Suprapubic skin (tissue), 3 donors: ENCODE measurements at regions not wholly inside any gene's neighbourhood (a gene's known extent, or its start where the extent isn't known, plus 50 kb on each side); places are given as distances from the start of the nearest gene placed in this dataset.

ENCODE experiments used
- EP300 ChIP-seq: sonication (generic); formaldehyde crosslinking; IDR thresholded peaks from one replicate; pipeline ENCODE4 v1.6.1; 2017; ENCODE audit warnings: antibody characterized with exemption
- POLR2A ChIP-seq, 2 donors: fragments of 450-650 bp; IDR thresholded peaks; one replicate each; pipeline ENCODE4 v1.6.1; 2017; ENCODE audit warnings: antibody characterized with exemption in 2 of 2, mild to moderate bottlenecking in 2 of 2, moderate library complexity in 2 of 2
- TF ChIP-seq, protein P1 (sequence below), 2 donors: fragments of 200-600 bp in 1 of 2; fragments of 450-650 bp in 1 of 2; sonication (generic) in 1 of 2; IDR thresholded peaks; one replicate each; pipeline ENCODE4 v1.5.1; 2016 to 2019; ENCODE audit warnings: antibody characterized with exemption in 2 of 2, mild to moderate bottlenecking in 1 of 2, moderate library complexity in 1 of 2

DNA sequence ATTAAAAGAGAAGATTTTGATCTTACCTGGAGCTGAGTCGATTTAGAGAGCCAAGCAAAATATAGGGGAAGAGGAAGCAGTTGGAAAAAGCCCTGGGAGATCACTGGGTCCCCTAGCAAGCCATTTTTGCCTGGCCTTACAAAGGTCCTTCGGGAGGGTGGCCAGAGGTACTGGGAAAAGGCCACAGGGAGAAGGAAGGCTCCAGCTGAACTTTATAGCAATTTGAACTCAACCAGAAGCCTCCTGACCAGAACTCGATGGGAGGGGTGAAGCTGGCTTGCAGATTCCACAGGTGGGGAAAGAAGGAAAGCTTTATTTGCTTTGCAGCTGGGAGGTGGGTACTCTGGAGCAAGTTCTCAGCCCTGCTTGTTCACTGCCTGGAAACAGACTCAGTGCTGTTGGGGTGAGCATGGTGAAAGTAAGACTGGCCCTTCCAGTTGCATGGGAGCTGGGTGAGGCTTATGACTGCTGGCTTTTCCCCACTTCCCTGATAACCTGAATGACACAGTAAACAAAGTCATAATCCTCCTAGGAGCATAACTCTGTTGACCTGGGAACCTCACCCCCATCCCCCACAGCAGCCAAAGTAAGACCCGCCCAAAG, 855.8 kb downstream of the FSCB start:
- TF ChIP-seq, protein P1, sequence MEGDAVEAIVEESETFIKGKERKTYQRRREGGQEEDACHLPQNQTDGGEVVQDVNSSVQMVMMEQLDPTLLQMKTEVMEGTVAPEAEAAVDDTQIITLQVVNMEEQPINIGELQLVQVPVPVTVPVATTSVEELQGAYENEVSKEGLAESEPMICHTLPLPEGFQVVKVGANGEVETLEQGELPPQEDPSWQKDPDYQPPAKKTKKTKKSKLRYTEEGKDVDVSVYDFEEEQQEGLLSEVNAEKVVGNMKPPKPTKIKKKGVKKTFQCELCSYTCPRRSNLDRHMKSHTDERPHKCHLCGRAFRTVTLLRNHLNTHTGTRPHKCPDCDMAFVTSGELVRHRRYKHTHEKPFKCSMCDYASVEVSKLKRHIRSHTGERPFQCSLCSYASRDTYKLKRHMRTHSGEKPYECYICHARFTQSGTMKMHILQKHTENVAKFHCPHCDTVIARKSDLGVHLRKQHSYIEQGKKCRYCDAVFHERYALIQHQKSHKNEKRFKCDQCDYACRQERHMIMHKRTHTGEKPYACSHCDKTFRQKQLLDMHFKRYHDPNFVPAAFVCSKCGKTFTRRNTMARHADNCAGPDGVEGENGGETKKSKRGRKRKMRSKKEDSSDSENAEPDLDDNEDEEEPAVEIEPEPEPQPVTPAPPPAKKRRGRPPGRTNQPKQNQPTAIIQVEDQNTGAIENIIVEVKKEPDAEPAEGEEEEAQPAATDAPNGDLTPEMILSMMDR (IDR thresholded peaks at IDR 0.05): no peak
- TF ChIP-seq POLR2A (IDR thresholded peaks at IDR 0.05) (no peak), EP300 (no peak)
